D721Med (cell line): ENCODE measurements at regions not wholly inside any gene's neighbourhood (a gene's known extent, or its start where the extent isn't known, plus 50 kb on each side); places are given as distances from the start of the nearest gene placed in this dataset.

Source experiments
- DNase-seq: peaks from one replicate; pipeline ENCODE4 v3.0.0; 2011; ENCODE audit warnings: low spot score; ENCODE audit not compliant: insufficient read length
- FAIRE-seq: peaks from 2 replicates; lab custom pipeline; 2011; peaks lifted over from hg19 to GRCh38; lab: Jason Lieb, UNC
- CTCF ChIP-seq: IDR thresholded peaks from 2 replicates; pipeline ENCODE4 v1.5.1; 2012; ENCODE audit warnings: mild to moderate bottlenecking, control low read depth; ENCODE audit not compliant: insufficient read depth; ENCODE audit errors: missing control alignments

GRCh38 chr2:126342457-126342856 lies 313.5 kb upstream of the GYPC start:
- no peak for DNase-seq
- no peak for TF ChIP-seq CTCF
- no peak for FAIRE-seq

- DNase-seq (no peak), FAIRE-seq (no peak)
- TF ChIP-seq CTCF, result no peak
Measured at GRCh38 chr2:126343136-126343535, 312.8 kb upstream of the GYPC start.

GRCh38 chr2:126344493-126344892 lies 311.5 kb upstream of the GYPC start:
- TF ChIP-seq CTCF, result no peak
- DNase-seq (no peak), FAIRE-seq (no peak)

DNA sequence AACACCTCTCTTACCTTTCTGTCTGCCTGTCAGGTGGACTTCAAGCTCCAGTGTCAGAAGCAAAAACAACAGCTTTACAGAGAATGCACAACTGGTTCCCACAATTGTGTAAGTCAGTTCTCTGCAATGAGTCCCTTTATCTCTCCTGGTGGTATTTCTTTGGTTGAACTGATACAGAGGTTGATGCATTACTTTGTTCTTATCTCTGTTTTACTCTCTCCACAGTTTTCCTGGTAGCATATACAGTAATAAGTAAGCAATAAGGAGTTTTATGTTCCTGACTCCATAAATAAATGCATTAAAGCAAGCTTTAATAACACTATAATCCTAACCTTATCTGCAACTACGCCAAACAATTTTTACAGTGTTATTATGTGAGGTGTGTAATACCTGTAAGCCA lies 310.3 kb upstream of the GYPC start:
- no peak for TF ChIP-seq CTCF
- no peak for DNase-seq
- FAIRE-seq, result no peak

DNA sequence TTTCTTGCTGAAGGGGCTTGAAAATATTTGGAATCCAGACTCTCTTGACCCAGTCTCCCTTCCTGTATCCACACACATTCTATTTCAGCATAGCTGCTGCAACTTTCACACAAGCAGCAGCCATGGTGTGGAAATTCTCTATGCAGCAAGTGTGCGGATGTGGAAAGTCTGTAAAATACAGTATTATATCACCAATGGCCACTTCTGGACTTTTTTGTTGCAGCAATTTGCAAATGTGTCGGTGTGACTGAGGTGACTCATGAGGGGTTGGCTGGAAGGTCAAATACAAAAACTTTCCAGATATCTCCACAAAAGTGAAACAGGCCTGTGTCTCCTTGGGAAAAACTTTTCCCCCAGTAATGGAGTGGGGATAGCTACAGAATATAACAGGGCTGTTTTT lies 299.3 kb upstream of the GYPC start:
- no peak for DNase-seq
- FAIRE-seq, result no peak
- TF ChIP-seq CTCF, result no peak

- DNase-seq (no peak), FAIRE-seq (no peak)
- no peak for TF ChIP-seq CTCF
Measured at GRCh38 chr2:126358122-126358521, 297.8 kb upstream of the GYPC start.

- no peak for FAIRE-seq
- TF ChIP-seq CTCF, result no peak
- DNase-seq, result no peak
Measured at GRCh38 chr2:126359494-126359893, 296.5 kb upstream of the GYPC start.
